ENCODE measurements at regions not wholly inside any gene's neighbourhood (a gene's known extent, or its start where the extent isn't known, plus 50 kb on each side); places are given as distances from the start of the nearest gene placed in this dataset.
A peak's percentile ranks its signal among the peaks of the same experiment; 100 is the strongest.

GRCh38 chr11:119496997-119497396, 74.0 kb upstream of the THY1 start:
- DNase-seq (ENCODE audit: low spot score) (no peak), ATAC-seq (ENCODE audit: insufficient number of reproducible peaks, low FRiP score, low read depth) (no peak)
- H3K36me3 ChIP-seq, result no peaks in the 10 kb centered on the region
- no peaks in the 10 kb centered on the region for H3K9me3 ChIP-seq
- no peak for TF ChIP-seq CTCF (IDR thresholded peaks at IDR 0.05)
- H3K27me3 ChIP-seq (replicated peaks; ENCODE audit: insufficient read depth), result no peaks in the 10 kb centered on the region
- no peak overlapping the region for H3K27ac ChIP-seq
- H3K4me3 ChIP-seq, result no peak overlapping the region
- H3K4me1 ChIP-seq (ENCODE audit: control insufficient read depth in 1 of 2, low read depth in 2 of 2), result no peaks in the 10 kb centered on the region

- Histone ChIP-seq H3K27me3 (replicated peaks; ENCODE audit: insufficient read depth) (no peaks in the 10 kb centered on the region), H3K27ac (no peak overlapping the region), H3K4me3 (no peak overlapping the region), H3K36me3 (no peaks in the 10 kb centered on the region), H3K4me1 (ENCODE audit: control insufficient read depth in 1 of 2, low read depth in 2 of 2) (no peaks in the 10 kb centered on the region), H3K9me3 (no peaks in the 10 kb centered on the region)
- DNase-seq (ENCODE audit: low spot score), result no peak
- no peak for TF ChIP-seq CTCF (IDR thresholded peaks at IDR 0.05)
- no peak for ATAC-seq (ENCODE audit: insufficient number of reproducible peaks, low FRiP score, low read depth)
These were observed 73.5 kb upstream of the THY1 start for GRCh38 chr11:119496469-119496868.

GRCh38 chr11:119493712-119494111, 70.7 kb upstream of the THY1 start:
- Histone ChIP-seq H3K27me3 (replicated peaks; ENCODE audit: insufficient read depth) (no peaks in the 10 kb centered on the region), H3K4me3 (no peak overlapping the region), H3K36me3 (no peaks in the 10 kb centered on the region), H3K4me1 (ENCODE audit: control insufficient read depth in 1 of 2, low read depth in 2 of 2) (no peaks in the 10 kb centered on the region), H3K9me3 (no peaks in the 10 kb centered on the region), H3K27ac (no peak overlapping the region)
- DNase-seq (ENCODE audit: low spot score) (no peak), ATAC-seq (ENCODE audit: insufficient number of reproducible peaks, low FRiP score, low read depth) (no peak)
- TF ChIP-seq CTCF (IDR thresholded peaks at IDR 0.05), result no peak

GRCh38 chr11:119491753-119492510, 69.0 kb upstream of the THY1 start:
- Histone ChIP-seq H3K9me3 (no peaks in the 10 kb centered on the region), H3K4me1 (ENCODE audit: control insufficient read depth in 1 of 2, low read depth in 2 of 2) (no peaks in the 10 kb centered on the region), H3K4me3 (no peak overlapping the region), H3K36me3 (no peaks in the 10 kb centered on the region), H3K27me3 (replicated peaks; ENCODE audit: insufficient read depth) (no peaks in the 10 kb centered on the region), H3K27ac (no peak overlapping the region)
- no peak for ATAC-seq (ENCODE audit: insufficient number of reproducible peaks, low FRiP score, low read depth)
- DNase-seq (ENCODE audit: low spot score), result no peak
- TF ChIP-seq CTCF (IDR thresholded peaks at IDR 0.05), result peak; percentile 12

- no peaks in the 10 kb centered on the region for H3K27me3 ChIP-seq (replicated peaks; ENCODE audit: insufficient read depth)
- DNase-seq (ENCODE audit: low spot score) (no peak), ATAC-seq (ENCODE audit: insufficient number of reproducible peaks, low FRiP score, low read depth) (no peak)
- no peak overlapping the region for H3K4me3 ChIP-seq
- no peaks in the 10 kb centered on the region for H3K36me3 ChIP-seq
- TF ChIP-seq CTCF (IDR thresholded peaks at IDR 0.05), result no peak
- no peaks in the 10 kb centered on the region for H3K4me1 ChIP-seq (ENCODE audit: control insufficient read depth in 1 of 2, low read depth in 2 of 2)
- no peak overlapping the region for H3K27ac ChIP-seq
- H3K9me3 ChIP-seq, result no peaks in the 10 kb centered on the region
These were observed 67.5 kb upstream of the THY1 start for GRCh38 chr11:119490253-119491006.
